Activated T-cell treated with anti-CD3 and anti-CD28 coated beads, Interleukin-2, amount 50 U/mL, for 24 hours (primary cell): ENCODE measurements at regions not wholly inside any gene's neighbourhood (a gene's known extent, or its start where the extent isn't known, plus 50 kb on each side); places are given as distances from the start of the nearest gene placed in this dataset.

Experiments used
- DNase-seq: peaks from one replicate; pipeline ENCODE4 v3.0.0-alpha.2; 2020
- H3K27ac Mint-ChIP-seq: 2 replicates; pipeline ENCODE4 v1.8.0; 2020; ENCODE audit warnings: mild to moderate bottlenecking, mixed read lengths
- H3K27me3 Mint-ChIP-seq: 2 replicates; pipeline ENCODE4 v1.8.0; 2020; ENCODE audit warnings: mixed read lengths
- H3K36me3 Mint-ChIP-seq: 2 replicates; pipeline ENCODE4 v1.8.0; 2020; ENCODE audit warnings: low read depth, mixed read lengths
- H3K4me1 Mint-ChIP-seq: 2 replicates; pipeline ENCODE4 v1.8.0; 2020; ENCODE audit warnings: low read depth, mixed read lengths
- H3K4me3 Mint-ChIP-seq: 2 replicates; pipeline ENCODE4 v1.8.0; 2020; ENCODE audit warnings: mild to moderate bottlenecking, moderate library complexity, mixed read lengths
- H3K9me3 Mint-ChIP-seq: 2 replicates; pipeline ENCODE4 v1.8.0; 2020; ENCODE audit warnings: mixed read lengths

- H3K27me3 Mint-ChIP-seq: peaks cover 16% of the 10 kb centered on the region
- no peaks in the 10 kb centered on the region for H3K36me3 Mint-ChIP-seq
- H3K4me3 Mint-ChIP-seq: no peak overlapping the region
- no peak overlapping the region for H3K27ac Mint-ChIP-seq
- peaks cover 3% of the 10 kb centered on the region for H3K4me1 Mint-ChIP-seq
- DNase-seq: no peak
- no peaks in the 10 kb centered on the region for H3K9me3 Mint-ChIP-seq
Observed at GRCh38 chr6:108746366-108746765, 101.9 kb upstream of the ARMC2 start.

- H3K4me1 Mint-ChIP-seq: peaks cover 3% of the 10 kb centered on the region
Observed at GRCh38 chr6:108746836-108747575, 101.2 kb upstream of the ARMC2 start.

GRCh38 chr6:108748055-108748454 lies 100.2 kb upstream of the ARMC2 start:
- Mint-ChIP-seq H3K27ac (no peak overlapping the region), H3K9me3 (no peaks in the 10 kb centered on the region), H3K4me1 (peaks cover 3% of the 10 kb centered on the region), H3K4me3 (no peak overlapping the region), H3K36me3 (no peaks in the 10 kb centered on the region), H3K27me3 (peaks cover 12% of the 10 kb centered on the region)
- DNase-seq: no peak

More at GRCh38 chr6:108746836-108747575, 101.2 kb upstream of the ARMC2 start:
- Mint-ChIP-seq H3K4me3 (no peak overlapping the region), H3K27ac (no peak overlapping the region), H3K9me3 (no peaks in the 10 kb centered on the region), H3K27me3 (peaks cover 16% of the 10 kb centered on the region), H3K36me3 (no peaks in the 10 kb centered on the region)
- DNase-seq: no peak

GRCh38 chr6:108748959-108749358 lies 99.3 kb upstream of the ARMC2 start:
- no peaks in the 10 kb centered on the region for H3K36me3 Mint-ChIP-seq

GRCh38 chr6:108750801-108751200 lies 97.4 kb upstream of the ARMC2 start:
- Mint-ChIP-seq H3K27me3 (peaks cover 4% of the 10 kb centered on the region), H3K27ac (no peak overlapping the region), H3K4me3 (no peak overlapping the region), H3K4me1 (peaks cover 3% of the 10 kb centered on the region), H3K9me3 (no peaks in the 10 kb centered on the region), H3K36me3 (no peaks in the 10 kb centered on the region)
- DNase-seq: no peak

More at GRCh38 chr6:108748959-108749358, 99.3 kb upstream of the ARMC2 start:
- peaks cover 8% of the 10 kb centered on the region for H3K27me3 Mint-ChIP-seq
- no peak overlapping the region for H3K4me3 Mint-ChIP-seq
- H3K9me3 Mint-ChIP-seq: no peaks in the 10 kb centered on the region
- no peak for DNase-seq
- no peak overlapping the region for H3K27ac Mint-ChIP-seq
- peaks cover 3% of the 10 kb centered on the region for H3K4me1 Mint-ChIP-seq

GRCh38 chr6:108751282-108751681 lies 96.9 kb upstream of the ARMC2 start:
- Mint-ChIP-seq H3K27ac (no peak overlapping the region), H3K27me3 (peaks cover 4% of the 10 kb centered on the region), H3K4me3 (no peak overlapping the region), H3K4me1 (peaks cover 3% of the 10 kb centered on the region), H3K9me3 (no peaks in the 10 kb centered on the region), H3K36me3 (no peaks in the 10 kb centered on the region)
- no peak for DNase-seq

- Mint-ChIP-seq H3K4me1 (peaks cover 3% of the 10 kb centered on the region), H3K4me3 (no peak overlapping the region), H3K36me3 (no peaks in the 10 kb centered on the region), H3K27ac (no peak overlapping the region), H3K27me3 (peaks cover 5% of the 10 kb centered on the region), H3K9me3 (no peaks in the 10 kb centered on the region)
- no peak for DNase-seq
Observed at GRCh38 chr6:108751851-108752732, 96.1 kb upstream of the ARMC2 start.

- Mint-ChIP-seq H3K4me1 (peaks cover under 1% of the 10 kb centered on the region), H3K27ac (no peak overlapping the region), H3K36me3 (no peaks in the 10 kb centered on the region), H3K4me3 (no peak overlapping the region), H3K27me3 (peaks cover 6% of the 10 kb centered on the region), H3K9me3 (no peaks in the 10 kb centered on the region)
- no peak for DNase-seq
Observed at GRCh38 chr6:108752733-108753590, 95.3 kb upstream of the ARMC2 start.

- no peaks in the 10 kb centered on the region for H3K9me3 Mint-ChIP-seq
Observed at GRCh38 chr6:108755257-108756240, 92.7 kb upstream of the ARMC2 start.

GRCh38 chr6:108757357-108757756 lies 90.9 kb upstream of the ARMC2 start:
- Mint-ChIP-seq H3K4me1 (no peaks in the 10 kb centered on the region), H3K27me3 (peaks cover 4% of the 10 kb centered on the region), H3K4me3 (no peak overlapping the region), H3K9me3 (no peaks in the 10 kb centered on the region), H3K27ac (no peak overlapping the region), H3K36me3 (no peaks in the 10 kb centered on the region)
- no peak for DNase-seq

More at GRCh38 chr6:108755257-108756240, 92.7 kb upstream of the ARMC2 start:
- no peaks in the 10 kb centered on the region for H3K4me1 Mint-ChIP-seq
- H3K27ac Mint-ChIP-seq: no peak overlapping the region
- no peaks in the 10 kb centered on the region for H3K36me3 Mint-ChIP-seq
- no peak overlapping the region for H3K4me3 Mint-ChIP-seq
- DNase-seq: no peak
- H3K27me3 Mint-ChIP-seq: peaks cover 4% of the 10 kb centered on the region

GRCh38 chr6:108758884-108759283 lies 89.3 kb upstream of the ARMC2 start:
- no peaks in the 10 kb centered on the region for H3K36me3 Mint-ChIP-seq
- H3K27me3 Mint-ChIP-seq: peaks cover 4% of the 10 kb centered on the region
- no peak for DNase-seq
- no peak overlapping the region for H3K4me3 Mint-ChIP-seq
- H3K27ac Mint-ChIP-seq: no peak overlapping the region
- no peaks in the 10 kb centered on the region for H3K4me1 Mint-ChIP-seq
- H3K9me3 Mint-ChIP-seq: no peaks in the 10 kb centered on the region

GRCh38 chr6:108760126-108761050 lies 87.8 kb upstream of the ARMC2 start:
- Mint-ChIP-seq H3K4me3 (no peak overlapping the region), H3K36me3 (no peaks in the 10 kb centered on the region), H3K27me3 (peaks cover 2% of the 10 kb centered on the region), H3K27ac (no peak overlapping the region), H3K9me3 (no peaks in the 10 kb centered on the region), H3K4me1 (no peaks in the 10 kb centered on the region)
- DNase-seq: no peak

- no peak overlapping the region for H3K27ac Mint-ChIP-seq
- no peak overlapping the region for H3K4me3 Mint-ChIP-seq
- no peaks in the 10 kb centered on the region for H3K9me3 Mint-ChIP-seq
- H3K36me3 Mint-ChIP-seq: no peaks in the 10 kb centered on the region
- no peaks in the 10 kb centered on the region for H3K27me3 Mint-ChIP-seq
- DNase-seq: no peak
- H3K4me1 Mint-ChIP-seq: no peaks in the 10 kb centered on the region
Observed at GRCh38 chr6:108762394-108762793, 85.8 kb upstream of the ARMC2 start.
